Duodenal mucosa (tissue), 2 donors: ENCODE measurements at regions not wholly inside any gene's neighbourhood (a gene's known extent, or its start where the extent isn't known, plus 50 kb on each side); places are given as distances from the start of the nearest gene placed in this dataset.
"Not testable (repeated sequence)": the region's sequence is repeated elsewhere in the genome, so short reads cannot be mapped to it uniquely, and the experiment has no call there.

ENCODE experiments used
- H3K27ac ChIP-seq: one replicate; pipeline ENCODE4 v1.7.0; 2013; ENCODE audit warnings: low read depth, low read length
- H3K27me3 ChIP-seq, 2 donors: one replicate each; pipeline ENCODE4 v1.7.0; 2013; ENCODE audit warnings: low read length in 2 of 2, control low read depth in 1 of 2; ENCODE audit not compliant: insufficient read depth in 2 of 2, control insufficient read depth in 1 of 2
- H3K36me3 ChIP-seq, 2 donors: one replicate each; pipeline ENCODE4 v1.7.0; 2013; ENCODE audit warnings: low read length in 2 of 2, control low read depth in 1 of 2; ENCODE audit not compliant: insufficient read depth in 2 of 2, control insufficient read depth in 1 of 2
- H3K4me1 ChIP-seq, 2 donors: one replicate each; pipeline ENCODE4 v1.7.0; 2013; ENCODE audit warnings: low read length in 2 of 2, control low read depth in 1 of 2; ENCODE audit not compliant: insufficient read depth in 2 of 2, control insufficient read depth in 1 of 2
- H3K4me3 ChIP-seq, 2 donors: one replicate each; pipeline ENCODE4 v1.7.0; 2013; ENCODE audit warnings: low read length in 2 of 2, low read depth in 1 of 2
- H3K9ac ChIP-seq, 2 donors: one replicate each; pipeline ENCODE4 v1.7.0; 2013; ENCODE audit warnings: low read length in 2 of 2, low read depth in 1 of 2
- H3K9me3 ChIP-seq, 2 donors: one replicate each; pipeline ENCODE4 v1.7.0; 2013; ENCODE audit warnings: low read length in 2 of 2, control low read depth in 1 of 2; ENCODE audit not compliant: control insufficient read depth in 1 of 2

DNA sequence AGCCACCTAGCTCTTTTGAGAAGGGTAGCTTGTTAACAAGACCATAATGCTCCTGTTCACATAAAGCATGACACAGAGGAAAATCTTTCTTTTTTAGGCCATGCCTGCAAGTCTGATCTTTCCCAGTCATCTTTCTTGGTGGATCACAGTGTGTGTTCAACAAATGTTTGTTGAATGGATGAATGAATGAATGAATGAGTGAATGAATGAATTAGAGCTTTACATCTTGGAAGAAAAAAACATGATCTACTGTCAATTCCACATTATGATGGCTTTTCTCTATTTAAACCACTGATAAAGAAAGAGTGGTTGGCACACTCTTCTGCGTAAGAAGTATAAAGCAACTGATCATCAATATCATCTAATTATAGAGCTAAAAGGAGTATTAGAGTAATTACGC, 148.7 kb downstream of the CCDC71L start:
- H3K9me3 ChIP-seq: no peaks in the 10 kb centered on the region
- no peak overlapping the region for H3K4me3 ChIP-seq

DNA sequence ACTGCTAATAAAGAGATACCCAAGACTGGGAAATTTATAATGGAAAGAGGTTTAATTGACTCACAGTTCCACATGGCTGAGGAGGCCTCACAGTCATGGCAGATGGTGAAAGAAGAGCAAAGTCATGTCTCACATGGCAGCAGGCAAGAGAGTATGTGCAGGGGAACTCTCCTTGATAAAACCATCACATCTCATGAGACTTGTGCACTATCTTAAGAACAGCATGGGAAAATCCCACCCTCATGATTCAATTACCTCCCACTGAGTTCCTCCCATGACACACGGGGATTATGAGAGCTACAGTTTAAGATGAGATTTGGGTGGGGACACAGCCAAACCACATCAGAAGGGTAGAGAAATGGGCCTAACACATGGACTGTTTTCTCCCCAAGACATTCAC, 156.3 kb downstream of the CCDC71L start:
- no peaks in the 10 kb centered on the region for H3K27me3 ChIP-seq
- no peak overlapping the region for H3K9ac ChIP-seq
- no peaks in the 10 kb centered on the region for H3K9me3 ChIP-seq
- H3K4me1 ChIP-seq: no peaks in the 10 kb centered on the region
- H3K36me3 ChIP-seq: no peaks in the 10 kb centered on the region
- no peak overlapping the region for H3K27ac ChIP-seq
- no peak overlapping the region for H3K4me3 ChIP-seq

More for the DNA sequence above, 148.7 kb downstream of the CCDC71L start:
- Histone ChIP-seq H3K36me3 (no peaks in the 10 kb centered on the region), H3K27ac (no peak overlapping the region), H3K4me1 (no peaks in the 10 kb centered on the region), H3K27me3 (no peaks in the 10 kb centered on the region), H3K9ac (no peak overlapping the region)

DNA sequence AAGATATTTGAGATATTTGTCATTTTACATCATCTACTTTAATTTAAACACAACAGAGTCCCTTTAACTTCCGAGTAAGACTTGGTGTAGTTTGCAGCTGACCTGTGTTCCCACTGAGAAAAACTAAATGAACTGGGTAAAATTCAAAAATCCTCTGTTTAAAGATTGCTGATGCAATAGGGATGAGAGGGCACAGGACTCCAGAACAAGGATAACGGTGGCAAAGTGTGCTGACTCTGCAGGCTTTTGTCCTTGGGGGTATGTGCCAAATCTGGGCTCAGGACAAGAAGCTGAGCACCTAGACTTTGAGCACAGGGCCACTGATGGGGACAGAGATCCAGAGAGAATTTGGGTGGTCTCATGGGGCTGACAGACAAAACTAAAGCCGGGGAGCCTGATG, 156.8 kb downstream of the CCDC71L start:
- no peaks in the 10 kb centered on the region for H3K4me1 ChIP-seq
- H3K9ac ChIP-seq: no peak overlapping the region
- H3K9me3 ChIP-seq: no peaks in the 10 kb centered on the region

DNA sequence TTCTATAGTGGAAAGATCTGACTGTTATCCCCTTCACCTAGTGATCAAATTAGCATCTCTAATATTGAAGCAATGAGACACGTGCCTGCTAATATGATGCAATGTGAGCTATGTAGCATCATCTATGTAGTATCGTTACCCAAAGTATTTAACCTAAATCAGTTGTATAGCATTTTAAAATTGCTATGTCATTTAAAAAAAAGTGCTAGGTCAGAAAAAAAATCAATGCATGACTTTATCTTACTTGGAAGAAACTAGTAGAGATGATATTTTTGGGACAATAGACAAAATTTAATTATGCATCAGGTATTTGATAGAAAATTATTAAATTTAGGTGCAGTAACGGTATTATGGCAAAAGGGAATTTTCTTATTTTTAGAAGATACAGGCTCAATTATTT, 157.3 kb downstream of the CCDC71L start:
- H3K9ac ChIP-seq: no peak overlapping the region
- H3K36me3 ChIP-seq: no peaks in the 10 kb centered on the region
- H3K9me3 ChIP-seq: no peaks in the 10 kb centered on the region
- H3K27ac ChIP-seq: no peak overlapping the region
- H3K27me3 ChIP-seq: no peaks in the 10 kb centered on the region
- no peaks in the 10 kb centered on the region for H3K4me1 ChIP-seq
- no peak overlapping the region for H3K4me3 ChIP-seq

More for the DNA sequence above, 156.8 kb downstream of the CCDC71L start:
- H3K36me3 ChIP-seq: no peaks in the 10 kb centered on the region
- H3K27ac ChIP-seq: no peak overlapping the region
- no peak overlapping the region for H3K4me3 ChIP-seq
- H3K27me3 ChIP-seq: no peaks in the 10 kb centered on the region

DNA sequence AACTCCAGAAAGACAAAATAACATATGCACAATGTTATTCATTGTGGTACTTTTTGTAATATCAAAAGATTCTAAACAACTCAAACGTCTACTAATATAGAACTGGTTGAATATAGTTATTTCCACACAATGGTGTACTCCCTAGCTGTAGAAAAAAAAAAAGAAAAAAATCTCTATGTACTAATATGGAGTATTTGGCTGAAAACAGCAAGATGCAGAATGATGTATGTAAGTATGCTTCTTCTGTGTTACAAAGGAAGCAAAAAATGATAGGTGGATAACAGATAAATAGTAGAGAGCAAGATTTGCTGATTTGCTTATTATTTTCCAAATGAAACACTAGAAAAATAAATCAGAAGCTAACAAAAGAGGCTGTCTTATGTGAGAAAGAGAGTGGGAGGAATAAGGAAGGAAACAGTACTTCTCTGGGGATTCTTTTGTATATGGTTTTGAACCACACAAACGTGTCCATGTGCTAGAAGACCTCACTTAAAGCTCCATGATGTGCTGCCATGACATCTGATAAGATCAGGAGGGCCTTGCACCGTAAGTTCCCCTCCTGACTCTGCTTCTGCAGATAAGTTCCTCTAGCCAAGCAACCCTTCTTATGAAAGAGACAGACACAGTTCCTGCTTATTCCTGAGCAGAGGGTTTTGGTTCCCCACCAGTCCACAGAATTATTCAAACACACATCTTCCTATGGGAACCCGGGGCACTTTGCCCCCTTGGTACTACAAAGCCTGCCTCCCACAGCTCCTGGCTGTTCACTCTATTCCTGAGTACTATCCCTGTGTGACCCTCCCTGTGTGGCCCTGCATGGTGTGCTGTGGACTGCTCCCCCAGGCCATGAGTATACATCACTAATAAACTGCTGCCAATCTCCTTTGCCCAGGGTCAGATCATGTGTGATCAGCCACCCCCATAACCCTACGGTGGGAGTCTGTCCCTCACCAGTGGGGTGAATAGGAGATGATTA, 159.1 kb downstream of the CCDC71L start:
- no peak overlapping the region for H3K9ac ChIP-seq
- no peaks in the 10 kb centered on the region for H3K4me1 ChIP-seq
- H3K36me3 ChIP-seq: no peaks in the 10 kb centered on the region
- H3K27me3 ChIP-seq: no peaks in the 10 kb centered on the region
- no peaks in the 10 kb centered on the region for H3K9me3 ChIP-seq
- no peak overlapping the region for H3K4me3 ChIP-seq
- no peak overlapping the region for H3K27ac ChIP-seq

DNA sequence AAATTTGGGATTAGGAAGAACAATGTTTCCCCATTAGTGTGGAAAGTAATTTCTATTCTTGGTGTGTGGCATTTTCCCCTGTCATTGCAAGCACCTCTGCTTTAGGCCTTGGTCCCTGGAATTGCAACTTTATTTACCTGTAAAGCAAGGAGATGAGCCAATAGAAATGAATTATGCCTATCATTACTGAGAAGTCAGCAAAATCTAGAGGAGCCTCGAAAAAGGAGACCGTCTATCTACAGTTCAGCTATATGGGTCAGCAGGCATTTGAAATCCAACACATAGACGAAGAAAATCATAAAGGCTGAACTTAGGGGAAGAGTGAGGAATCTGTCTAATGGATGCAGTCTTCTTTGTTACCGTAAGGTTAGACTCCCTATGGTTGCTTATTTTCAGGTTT, 161.1 kb downstream of the CCDC71L start:
- Histone ChIP-seq H3K4me3 (no peak overlapping the region), H3K27ac (no peak overlapping the region), H3K27me3 (no peaks in the 10 kb centered on the region), H3K9me3 (no peaks in the 10 kb centered on the region), H3K36me3 (no peaks in the 10 kb centered on the region), H3K9ac (no peak overlapping the region), H3K4me1 (no peaks in the 10 kb centered on the region)

DNA sequence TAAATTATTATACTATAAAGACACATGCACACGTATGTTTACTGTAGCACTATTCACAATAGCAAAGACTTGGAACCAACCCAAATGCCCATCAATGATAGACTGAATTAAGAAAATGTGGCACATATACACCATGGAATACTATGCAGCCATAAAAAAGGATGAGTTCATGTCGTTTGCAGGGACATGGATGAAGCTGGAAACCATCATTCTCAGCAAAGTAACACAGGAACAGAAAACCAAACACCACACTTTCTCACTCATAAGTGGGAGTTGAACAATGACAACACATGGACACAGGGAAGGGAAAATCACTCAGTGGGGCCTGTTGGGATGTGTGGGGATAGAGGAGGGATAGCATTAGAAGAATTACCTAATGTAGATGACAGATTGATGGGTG, 163.0 kb downstream of the CCDC71L start:
- H3K27ac ChIP-seq, H3K27me3 ChIP-seq, H3K9me3 ChIP-seq, H3K4me3 ChIP-seq, H3K9ac ChIP-seq, H3K4me1 ChIP-seq, H3K36me3 ChIP-seq: not testable (repeated sequence)

DNA sequence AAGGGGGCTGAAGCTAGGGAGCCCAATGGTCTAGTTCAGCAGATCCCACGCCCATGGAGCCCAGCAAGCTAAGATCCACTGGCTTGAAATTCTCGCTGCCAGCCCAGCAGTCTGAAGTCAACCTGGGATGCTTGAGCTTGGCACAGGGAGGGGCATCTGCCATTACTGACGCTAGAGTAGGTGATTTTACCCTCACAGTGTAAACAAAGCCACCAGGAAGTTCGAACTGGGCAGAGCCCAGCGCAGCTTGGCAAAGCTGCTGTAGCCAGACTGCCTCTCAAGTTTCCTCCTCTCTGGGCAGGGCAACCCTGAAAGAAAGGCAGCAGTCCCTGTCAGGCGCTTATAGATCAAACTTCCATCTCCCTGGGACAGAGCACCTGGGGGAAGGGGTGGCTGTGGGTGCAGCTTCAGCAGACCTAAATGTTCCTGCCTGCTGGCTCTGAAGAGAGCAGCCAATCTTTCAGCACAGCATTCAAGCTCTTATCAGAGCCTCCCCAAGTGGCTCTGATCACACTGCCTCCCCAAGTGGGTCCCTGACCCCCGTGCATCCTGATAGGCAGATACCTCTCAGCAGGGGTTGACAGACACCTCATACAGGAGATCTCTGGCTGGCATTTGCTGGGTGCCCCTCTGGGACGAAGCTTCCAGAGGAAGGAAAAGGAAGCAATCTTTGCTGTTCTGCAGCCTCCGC, 167.8 kb downstream of the CCDC71L start:
- Histone ChIP-seq H3K4me1 (no peaks in the 10 kb centered on the region), H3K9me3 (no peaks in the 10 kb centered on the region), H3K4me3 (no peak overlapping the region), H3K27ac (no peak overlapping the region), H3K27me3 (no peaks in the 10 kb centered on the region), H3K9ac (no peak overlapping the region), H3K36me3 (no peaks in the 10 kb centered on the region)

DNA sequence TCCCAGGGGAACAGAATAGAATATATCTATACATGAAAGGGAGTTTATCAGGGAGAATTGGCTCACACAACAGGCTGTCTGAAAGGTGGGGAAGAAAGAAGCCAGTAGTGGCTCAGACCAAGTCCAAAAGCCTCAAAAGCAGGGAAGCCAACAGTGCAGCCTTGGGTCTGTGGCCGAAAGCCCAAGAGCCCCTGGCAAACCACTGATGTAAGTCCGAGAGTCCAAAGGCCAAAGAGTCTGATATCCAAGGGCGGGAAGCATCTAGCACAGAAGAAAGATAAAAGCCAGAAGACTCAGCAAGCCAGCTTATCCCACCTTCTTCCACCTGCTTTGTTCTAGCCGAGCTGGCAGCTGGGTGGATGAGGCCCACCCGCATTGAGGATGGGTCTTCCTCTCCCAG, 172.5 kb downstream of the CCDC71L start:
- Histone ChIP-seq H3K4me3 (no peak overlapping the region), H3K4me1 (peaks cover 0 to 9% of the 10 kb centered on the region in 2 donors), H3K9me3 (no peaks in the 10 kb centered on the region), H3K27me3 (no peaks in the 10 kb centered on the region), H3K9ac (no peak overlapping the region), H3K27ac (no peak overlapping the region), H3K36me3 (no peaks in the 10 kb centered on the region)

DNA sequence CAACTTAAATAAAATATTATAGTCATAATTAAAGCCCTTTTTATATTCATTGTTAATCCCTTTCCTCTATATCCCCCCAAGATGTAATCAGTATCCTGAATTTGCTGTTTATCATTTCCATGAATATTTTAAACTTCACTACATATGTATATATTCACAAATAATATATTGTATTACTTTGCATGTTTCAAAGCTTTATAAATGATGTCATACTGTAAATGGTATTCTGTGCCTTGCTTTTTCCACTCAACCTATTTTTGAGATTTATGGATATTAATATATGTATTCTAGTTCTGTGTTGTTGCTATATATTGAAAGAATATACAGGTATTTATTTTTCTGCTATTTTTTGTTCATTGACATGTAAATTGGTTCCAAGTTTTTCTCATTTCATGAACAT, 173.1 kb downstream of the CCDC71L start:
- Histone ChIP-seq H3K9me3 (no peaks in the 10 kb centered on the region), H3K4me3 (no peak overlapping the region), H3K27ac (no peak overlapping the region), H3K4me1 (peaks cover 0 to 9% of the 10 kb centered on the region in 2 donors), H3K36me3 (no peaks in the 10 kb centered on the region), H3K9ac (no peak overlapping the region), H3K27me3 (no peaks in the 10 kb centered on the region)
